ENCODE measurements at regions not wholly inside any gene's neighbourhood (a gene's known extent, or its start where the extent isn't known, plus 50 kb on each side); places are given as distances from the start of the nearest gene placed in this dataset.

DNA sequence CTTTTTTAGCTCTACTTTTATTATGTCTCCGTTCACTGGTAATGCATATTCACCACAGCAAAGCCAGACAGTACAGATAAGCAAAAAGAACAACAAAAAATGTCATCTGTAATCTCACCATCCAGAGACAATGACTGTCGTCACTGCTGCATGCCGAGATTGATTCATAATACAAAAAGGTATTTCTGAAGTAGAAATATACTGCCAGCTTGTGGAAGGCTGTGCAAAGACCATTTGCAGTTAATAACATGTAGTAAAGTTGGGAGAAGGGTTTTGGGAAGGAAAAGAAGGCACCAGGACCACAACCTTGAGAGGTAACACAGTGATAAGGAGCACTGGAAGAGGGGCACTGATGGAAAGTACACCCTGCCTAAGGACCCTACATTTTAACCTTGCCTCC lies 223.0 kb upstream of the ZIC3 start:
- H3K4me3 ChIP-seq (ENCODE audit: low read length): no peak overlapping the region
- TF ChIP-seq, protein P1, sequence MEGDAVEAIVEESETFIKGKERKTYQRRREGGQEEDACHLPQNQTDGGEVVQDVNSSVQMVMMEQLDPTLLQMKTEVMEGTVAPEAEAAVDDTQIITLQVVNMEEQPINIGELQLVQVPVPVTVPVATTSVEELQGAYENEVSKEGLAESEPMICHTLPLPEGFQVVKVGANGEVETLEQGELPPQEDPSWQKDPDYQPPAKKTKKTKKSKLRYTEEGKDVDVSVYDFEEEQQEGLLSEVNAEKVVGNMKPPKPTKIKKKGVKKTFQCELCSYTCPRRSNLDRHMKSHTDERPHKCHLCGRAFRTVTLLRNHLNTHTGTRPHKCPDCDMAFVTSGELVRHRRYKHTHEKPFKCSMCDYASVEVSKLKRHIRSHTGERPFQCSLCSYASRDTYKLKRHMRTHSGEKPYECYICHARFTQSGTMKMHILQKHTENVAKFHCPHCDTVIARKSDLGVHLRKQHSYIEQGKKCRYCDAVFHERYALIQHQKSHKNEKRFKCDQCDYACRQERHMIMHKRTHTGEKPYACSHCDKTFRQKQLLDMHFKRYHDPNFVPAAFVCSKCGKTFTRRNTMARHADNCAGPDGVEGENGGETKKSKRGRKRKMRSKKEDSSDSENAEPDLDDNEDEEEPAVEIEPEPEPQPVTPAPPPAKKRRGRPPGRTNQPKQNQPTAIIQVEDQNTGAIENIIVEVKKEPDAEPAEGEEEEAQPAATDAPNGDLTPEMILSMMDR (conservative IDR thresholded peaks at IDR 0.05; ENCODE audit: low read length): no peak
- no peak for DNase-seq (ENCODE audit: low read depth)

DNA sequence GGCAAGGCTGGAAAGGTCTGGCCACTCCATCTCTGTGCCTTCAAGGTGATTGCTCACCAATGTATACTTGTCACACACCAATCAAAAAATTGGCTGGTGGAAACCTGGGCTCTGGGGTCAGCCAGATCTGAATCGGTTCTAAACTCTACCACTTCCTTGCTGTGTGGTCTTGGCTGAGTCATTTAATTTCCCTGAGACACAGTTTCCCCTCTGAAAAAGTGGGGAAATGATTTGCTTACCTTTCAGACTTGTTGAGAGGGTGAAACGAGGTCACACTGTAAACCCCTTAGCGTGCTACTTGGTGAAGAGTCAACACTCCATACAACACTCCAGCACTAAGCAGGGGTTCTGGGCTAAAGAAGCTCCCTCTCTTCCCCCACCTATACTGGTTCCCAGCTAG lies 252.3 kb upstream of the ZIC3 start:
- H3K4me3 ChIP-seq (ENCODE audit: low read length): no peak overlapping the region
- TF ChIP-seq, protein P1 (conservative IDR thresholded peaks at IDR 0.05; ENCODE audit: low read length): no peak
- DNase-seq (ENCODE audit: low read depth): no peak

DNA sequence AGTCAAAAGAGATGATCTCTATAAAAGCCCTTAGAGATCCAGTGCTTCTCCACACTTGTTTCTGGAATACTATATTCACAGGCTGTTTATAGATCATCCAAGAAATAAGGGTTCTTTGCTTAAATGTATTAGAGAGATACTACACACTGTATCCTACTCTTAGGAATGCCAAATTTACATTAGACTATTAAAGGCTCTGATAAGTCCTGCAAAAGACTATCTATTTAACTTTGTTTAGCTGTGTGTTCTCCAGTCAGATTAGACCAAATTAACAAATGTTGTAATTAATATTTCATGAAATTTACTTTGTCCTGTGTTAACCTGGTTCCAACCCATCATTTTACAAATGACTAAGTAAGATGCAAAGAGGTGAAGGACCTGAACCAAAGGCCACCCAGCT lies 260.5 kb upstream of the ZIC3 start:
- TF ChIP-seq, protein P1 (conservative IDR thresholded peaks at IDR 0.05; ENCODE audit: low read length): no peak
- no peak overlapping the region for H3K4me3 ChIP-seq (ENCODE audit: low read length)
- DNase-seq (ENCODE audit: low read depth): no peak

DNA sequence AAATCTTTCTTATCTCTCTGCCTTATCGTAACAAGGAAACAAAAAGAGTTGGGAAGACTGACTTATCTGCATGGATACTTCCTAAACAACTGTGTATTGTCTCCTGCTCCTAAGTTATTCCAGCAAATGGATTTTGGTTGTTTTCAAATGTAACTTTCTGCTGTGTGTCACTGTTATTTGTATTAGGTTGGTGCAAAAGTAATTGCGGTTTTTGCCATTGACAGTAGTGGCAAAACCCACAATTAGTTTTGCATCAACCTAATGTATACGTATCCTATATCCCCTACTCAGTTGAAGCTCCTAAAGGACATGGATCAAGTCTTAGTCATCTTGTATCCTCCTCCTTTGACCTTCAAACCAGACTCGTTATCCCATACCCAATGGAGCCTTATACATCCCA lies 263.4 kb upstream of the GPR101 start:
- H3K4me3 ChIP-seq (ENCODE audit: low read length): no peak overlapping the region
- DNase-seq (ENCODE audit: low read depth): no peak
- TF ChIP-seq, protein P1 (conservative IDR thresholded peaks at IDR 0.05; ENCODE audit: low read length): no peak

DNA sequence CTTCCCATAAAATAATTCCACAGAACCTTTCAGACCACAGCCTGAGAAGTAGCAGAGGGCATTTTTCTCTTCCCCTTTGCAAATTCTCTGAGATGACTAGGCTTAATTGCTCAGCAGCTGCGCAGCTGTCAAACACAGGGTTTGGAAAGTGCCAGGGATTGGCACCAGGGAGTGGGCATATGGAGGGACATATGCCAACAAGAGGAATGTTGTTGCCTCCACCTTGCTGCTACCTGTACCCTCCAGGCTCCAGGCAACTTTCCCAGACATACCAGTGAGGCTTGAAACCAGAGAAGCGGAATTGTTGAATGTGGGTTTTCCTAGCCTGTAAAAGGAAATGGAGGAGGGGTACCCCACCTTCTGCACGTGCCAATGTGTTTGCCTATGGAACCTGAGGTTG lies 256.2 kb upstream of the GPR101 start:
- no peak overlapping the region for H3K4me3 ChIP-seq (ENCODE audit: low read length)
- TF ChIP-seq, protein P1 (conservative IDR thresholded peaks at IDR 0.05; ENCODE audit: low read length): no peak
- no peak for DNase-seq (ENCODE audit: low read depth)

DNA sequence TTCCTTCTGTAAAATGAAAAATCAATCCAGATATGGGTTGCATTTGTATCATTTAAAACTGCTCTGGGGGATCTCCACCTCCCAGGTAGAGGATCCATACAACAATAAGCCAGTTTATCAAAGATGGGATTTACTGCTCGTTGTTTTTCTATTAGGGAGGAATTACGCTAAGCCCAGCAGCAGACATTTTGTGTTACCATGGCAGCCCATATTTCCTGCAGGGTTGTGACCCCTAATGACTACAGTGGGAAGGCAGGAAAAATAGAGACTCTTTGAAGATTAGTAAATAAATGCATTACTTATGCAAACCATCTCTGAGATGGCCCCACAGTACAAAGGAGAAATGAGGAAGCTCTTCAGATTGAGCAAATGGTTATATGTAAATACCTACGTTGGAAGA lies 253.4 kb upstream of the GPR101 start:
- no peak for DNase-seq (ENCODE audit: low read depth)
- H3K4me3 ChIP-seq (ENCODE audit: low read length): no peak overlapping the region
- TF ChIP-seq, protein P1 (conservative IDR thresholded peaks at IDR 0.05; ENCODE audit: low read length): no peak

DNA sequence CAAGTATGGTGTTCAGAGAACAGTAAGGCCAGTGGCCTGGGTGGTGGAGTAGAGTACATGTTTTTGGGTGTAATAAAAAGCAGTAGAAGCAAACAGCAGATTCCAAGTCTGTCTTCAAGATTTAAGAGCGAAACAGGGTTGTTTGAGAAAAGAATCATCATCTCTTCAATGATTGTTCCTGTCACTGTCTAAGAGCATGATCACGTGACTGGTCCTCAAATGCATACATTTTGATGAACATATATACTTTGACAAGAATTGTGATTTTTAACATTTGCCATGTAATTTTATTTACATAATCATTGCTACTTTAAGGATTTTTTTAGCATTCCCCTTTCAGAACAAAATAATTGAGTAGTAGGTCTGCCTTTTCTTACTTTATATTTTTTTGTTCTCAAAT lies 252.6 kb upstream of the GPR101 start:
- DNase-seq (ENCODE audit: low read depth): no peak
- no peak overlapping the region for H3K4me3 ChIP-seq (ENCODE audit: low read length)
- TF ChIP-seq, protein P1 (conservative IDR thresholded peaks at IDR 0.05; ENCODE audit: low read length): no peak

Measured in AG10803 (cell line).